CD4-positive, alpha-beta T cell treated with Interleukin-4 for 1 hour (primary cell): ENCODE measurements at regions not wholly inside any gene's neighbourhood (a gene's known extent, or its start where the extent isn't known, plus 50 kb on each side); places are given as distances from the start of the nearest gene placed in this dataset.

ENCODE experiments used
- DNase-seq, 2 donors: peaks; one replicate each; pipeline ENCODE4 v3.0.0-alpha.2; 2020 to 2022

- no peak for DNase-seq
These were observed 684.3 kb upstream of the SORCS1 start for GRCh38 chr10:107848726-107849360.

GRCh38 chr10:107847620-107848019 is 683.1 kb upstream of the SORCS1 start:
- no peak for DNase-seq

- no peak for DNase-seq
These were observed 670.2 kb upstream of the SORCS1 start for GRCh38 chr10:107834706-107835105.

GRCh38 chr10:107831772-107832171 is 667.3 kb upstream of the SORCS1 start:
- no peak for DNase-seq

- no peak for DNase-seq
These were observed 664.7 kb upstream of the SORCS1 start for GRCh38 chr10:107829161-107829560.

GRCh38 chr10:107826171-107826570 is 661.7 kb upstream of the SORCS1 start:
- no peak for DNase-seq

- DNase-seq = peak in 1 of 2 donors; percentile 11
These were observed 650.5 kb upstream of the SORCS1 start for GRCh38 chr10:107814865-107815487.

GRCh38 chr10:107813451-107814162 is 649.1 kb upstream of the SORCS1 start:
- no peak for DNase-seq

GRCh38 chr10:107809889-107810288 is 645.4 kb upstream of the SORCS1 start:
- no peak for DNase-seq

- DNase-seq = no peak
These were observed 643.3 kb upstream of the SORCS1 start for GRCh38 chr10:107807836-107808235.

GRCh38 chr10:107806026-107806425 is 641.5 kb upstream of the SORCS1 start:
- DNase-seq = no peak

- DNase-seq = no peak
These were observed 639.0 kb upstream of the SORCS1 start for GRCh38 chr10:107803546-107803945.

GRCh38 chr10:107800061-107800460 is 635.6 kb upstream of the SORCS1 start:
- no peak for DNase-seq

- no peak for DNase-seq
These were observed 625.8 kb upstream of the SORCS1 start for GRCh38 chr10:107790271-107790670.

GRCh38 chr10:107771066-107771465 is 606.6 kb upstream of the SORCS1 start:
- no peak for DNase-seq

GRCh38 chr10:107767185-107767584 is 602.7 kb upstream of the SORCS1 start:
- no peak for DNase-seq

- no peak for DNase-seq
These were observed 590.3 kb upstream of the SORCS1 start for GRCh38 chr10:107754814-107755213.

- DNase-seq = no peak
These were observed 584.7 kb upstream of the SORCS1 start for GRCh38 chr10:107749235-107749634.

- DNase-seq = no peak
These were observed 583.3 kb upstream of the SORCS1 start for GRCh38 chr10:107747851-107748250.

GRCh38 chr10:107741971-107742370 is 577.5 kb upstream of the SORCS1 start:
- DNase-seq = no peak

GRCh38 chr10:107740962-107741690 is 576.6 kb upstream of the SORCS1 start:
- DNase-seq = no peak

GRCh38 chr10:107739951-107740350 is 575.4 kb upstream of the SORCS1 start:
- no peak for DNase-seq

GRCh38 chr10:107733328-107734130 is 569.0 kb upstream of the SORCS1 start:
- no peak for DNase-seq
